ENCODE measurements at regions not wholly inside any gene's neighbourhood (a gene's known extent, or its start where the extent isn't known, plus 50 kb on each side); places are given as distances from the start of the nearest gene placed in this dataset.
A peak's percentile ranks its signal among the peaks of the same experiment; 100 is the strongest.

- H3K27me3 ChIP-seq (ENCODE audit: low read length): no peaks in the 10 kb centered on the region
- H3K36me3 ChIP-seq (ENCODE audit: low read depth, low read length): no peaks in the 10 kb centered on the region
- DNase-seq (peak; percentile 96), ATAC-seq (peak; percentile 74)
- ChIA-PET POLR2A (ENCODE audit: unreplicated experiment) (interaction anchor here (0.6 to 0.7 kb wide), 2 partner anchors 46 to 219 kb away, joined by 3 to 4 read pairs; no protein-coding TSS in a partner anchor), CTCF (no interaction called here)
- peak overlapping the region; percentile 77 for H3K4me2 ChIP-seq (ENCODE audit: low read length)
- peak overlapping the region; percentile 3 for H2AFZ ChIP-seq (ENCODE audit: low read length)
- intact Hi-C loops (cut with micrococcal nuclease): loop anchor here (1.0 to 2.0 kb wide), 5 partner anchors 79 to 327 kb away; no protein-coding TSS in a partner anchor
- peak overlapping the region; percentile 63 for H3K9ac ChIP-seq (ENCODE audit: low read length)
- no TSS peak for BruUV-seq (replicated peaks)
- peaks cover 17% of the 10 kb centered on the region for H3F3A ChIP-seq (ENCODE audit: low read length, unreplicated experiment)
- no peaks in the 10 kb centered on the region for H3K9me2 ChIP-seq (replicated peaks; ENCODE audit: low read length)
- H3K9me3 ChIP-seq (ENCODE audit: low read length): 0 out of 2 replicates have a peak, but pooled peaks cover 8% of the 10 kb centered on the region
- no peaks in the 10 kb centered on the region for H3K79me2 ChIP-seq (ENCODE audit: low read length)
- peaks cover 40% of the 10 kb centered on the region for H3K4me1 ChIP-seq (ENCODE audit: insufficient read depth, low read length)
- no peaks in the 10 kb centered on the region for H4K20me1 ChIP-seq (ENCODE audit: low read length)
- H3K27ac ChIP-seq (ENCODE audit: low read length): peak overlapping the region; percentile 95
- peak overlapping the region; percentile 29; the same call in 1 of the 2 replicates for H3K4me3 ChIP-seq (ENCODE audit: low read length)
- TF ChIP-seq, protein P1, sequence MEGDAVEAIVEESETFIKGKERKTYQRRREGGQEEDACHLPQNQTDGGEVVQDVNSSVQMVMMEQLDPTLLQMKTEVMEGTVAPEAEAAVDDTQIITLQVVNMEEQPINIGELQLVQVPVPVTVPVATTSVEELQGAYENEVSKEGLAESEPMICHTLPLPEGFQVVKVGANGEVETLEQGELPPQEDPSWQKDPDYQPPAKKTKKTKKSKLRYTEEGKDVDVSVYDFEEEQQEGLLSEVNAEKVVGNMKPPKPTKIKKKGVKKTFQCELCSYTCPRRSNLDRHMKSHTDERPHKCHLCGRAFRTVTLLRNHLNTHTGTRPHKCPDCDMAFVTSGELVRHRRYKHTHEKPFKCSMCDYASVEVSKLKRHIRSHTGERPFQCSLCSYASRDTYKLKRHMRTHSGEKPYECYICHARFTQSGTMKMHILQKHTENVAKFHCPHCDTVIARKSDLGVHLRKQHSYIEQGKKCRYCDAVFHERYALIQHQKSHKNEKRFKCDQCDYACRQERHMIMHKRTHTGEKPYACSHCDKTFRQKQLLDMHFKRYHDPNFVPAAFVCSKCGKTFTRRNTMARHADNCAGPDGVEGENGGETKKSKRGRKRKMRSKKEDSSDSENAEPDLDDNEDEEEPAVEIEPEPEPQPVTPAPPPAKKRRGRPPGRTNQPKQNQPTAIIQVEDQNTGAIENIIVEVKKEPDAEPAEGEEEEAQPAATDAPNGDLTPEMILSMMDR (conservative IDR thresholded peaks at IDR 0.05; ENCODE audit: low read depth, low read length): no peak
- no peak for TF ChIP-seq EZH2 (IDR thresholded peaks at IDR 0.05; ENCODE audit: low read length, unreplicated experiment)
- no peak for TF ChIP-seq EZH2phosphoT487 (IDR thresholded peaks at IDR 0.05; ENCODE audit: borderline replicate concordance, low read length)
Measured at GRCh38 chr21:26389971-26390641, 183.0 kb downstream of the CYYR1 start.

GRCh38 chr21:26388731-26389231, 184.3 kb downstream of the CYYR1 start:
- POLR2A ChIA-PET (ENCODE audit: unreplicated experiment): interaction anchor here (0.5 to 0.7 kb wide), 3 partner anchors 55 to 410 kb away, joined by 3 to 4 read pairs (median 3); no protein-coding TSS in a partner anchor
- intact Hi-C loops (cut with micrococcal nuclease): loop anchor here (1.0 kb wide), 4 partner anchors 14 to 329 kb away; no protein-coding TSS in a partner anchor
- no peaks in the 10 kb centered on the region for H3K27me3 ChIP-seq (ENCODE audit: low read length)
- H2AFZ ChIP-seq (ENCODE audit: low read length): no peak overlapping the region
- H3K9me2 ChIP-seq (replicated peaks; ENCODE audit: low read length): no peaks in the 10 kb centered on the region
- peak; percentile 89 for DNase-seq
- H3K79me2 ChIP-seq (ENCODE audit: low read length): no peaks in the 10 kb centered on the region
- peak overlapping the region; percentile 63 for H3K9ac ChIP-seq (ENCODE audit: low read length)
- no peaks in the 10 kb centered on the region for H4K20me1 ChIP-seq (ENCODE audit: low read length)
- H3K4me2 ChIP-seq (ENCODE audit: low read length): peak overlapping the region; percentile 77
- peaks cover 17% of the 10 kb centered on the region for H3F3A ChIP-seq (ENCODE audit: low read length, unreplicated experiment)
- BruUV-seq (replicated peaks): no TSS peak
- ATAC-seq: peak; percentile 19
- peak overlapping the region; percentile 95 for H3K27ac ChIP-seq (ENCODE audit: low read length)
- no peaks in the 10 kb centered on the region for H3K36me3 ChIP-seq (ENCODE audit: low read depth, low read length)
- peak overlapping the region; percentile 29; the same call in 1 of the 2 replicates for H3K4me3 ChIP-seq (ENCODE audit: low read length)
- CTCF ChIA-PET: no interaction called here
- peaks cover 40% of the 10 kb centered on the region for H3K4me1 ChIP-seq (ENCODE audit: insufficient read depth, low read length)
- TF ChIP-seq, protein P1 (conservative IDR thresholded peaks at IDR 0.05; ENCODE audit: low read depth, low read length): no peak
- TF ChIP-seq EZH2phosphoT487 (IDR thresholded peaks at IDR 0.05; ENCODE audit: borderline replicate concordance, low read length) (no peak), EZH2 (IDR thresholded peaks at IDR 0.05; ENCODE audit: low read length, unreplicated experiment) (no peak)
- 0 out of 2 replicates have a peak, but pooled peaks cover 8% of the 10 kb centered on the region for H3K9me3 ChIP-seq (ENCODE audit: low read length)
